ENCODE measurements at regions not wholly inside any gene's neighbourhood (a gene's known extent, or its start where the extent isn't known, plus 50 kb on each side); places are given as distances from the start of the nearest gene placed in this dataset.
"Not testable (repeated sequence)": the region's sequence is repeated elsewhere in the genome, so short reads cannot be mapped to it uniquely, and the experiment has no call there.

DNA sequence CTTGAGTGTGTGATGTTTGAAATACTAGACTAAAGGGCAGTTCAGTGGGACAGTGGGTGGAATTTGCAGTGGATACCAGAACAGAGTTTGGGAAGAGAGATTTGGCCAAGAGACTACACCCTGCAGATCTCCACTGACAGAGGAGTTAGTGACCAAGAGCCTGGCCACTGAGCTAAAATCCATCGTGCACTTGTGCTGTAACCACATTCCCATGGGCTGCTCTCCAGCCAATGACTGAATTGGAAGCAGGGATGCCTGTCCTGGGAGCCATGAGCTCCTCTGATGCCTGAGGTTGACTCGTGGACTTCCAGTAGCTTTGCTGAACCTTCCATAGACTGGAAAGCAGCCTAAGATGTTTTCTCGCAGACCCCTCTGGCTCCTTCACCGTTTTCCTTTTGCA lies 296.1 kb downstream of the TRIML1 start:
- no peak overlapping the region for H3K27ac ChIP-seq
- TF ChIP-seq, protein P1, sequence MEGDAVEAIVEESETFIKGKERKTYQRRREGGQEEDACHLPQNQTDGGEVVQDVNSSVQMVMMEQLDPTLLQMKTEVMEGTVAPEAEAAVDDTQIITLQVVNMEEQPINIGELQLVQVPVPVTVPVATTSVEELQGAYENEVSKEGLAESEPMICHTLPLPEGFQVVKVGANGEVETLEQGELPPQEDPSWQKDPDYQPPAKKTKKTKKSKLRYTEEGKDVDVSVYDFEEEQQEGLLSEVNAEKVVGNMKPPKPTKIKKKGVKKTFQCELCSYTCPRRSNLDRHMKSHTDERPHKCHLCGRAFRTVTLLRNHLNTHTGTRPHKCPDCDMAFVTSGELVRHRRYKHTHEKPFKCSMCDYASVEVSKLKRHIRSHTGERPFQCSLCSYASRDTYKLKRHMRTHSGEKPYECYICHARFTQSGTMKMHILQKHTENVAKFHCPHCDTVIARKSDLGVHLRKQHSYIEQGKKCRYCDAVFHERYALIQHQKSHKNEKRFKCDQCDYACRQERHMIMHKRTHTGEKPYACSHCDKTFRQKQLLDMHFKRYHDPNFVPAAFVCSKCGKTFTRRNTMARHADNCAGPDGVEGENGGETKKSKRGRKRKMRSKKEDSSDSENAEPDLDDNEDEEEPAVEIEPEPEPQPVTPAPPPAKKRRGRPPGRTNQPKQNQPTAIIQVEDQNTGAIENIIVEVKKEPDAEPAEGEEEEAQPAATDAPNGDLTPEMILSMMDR (conservative IDR thresholded peaks at IDR 0.05): no peak

DNA sequence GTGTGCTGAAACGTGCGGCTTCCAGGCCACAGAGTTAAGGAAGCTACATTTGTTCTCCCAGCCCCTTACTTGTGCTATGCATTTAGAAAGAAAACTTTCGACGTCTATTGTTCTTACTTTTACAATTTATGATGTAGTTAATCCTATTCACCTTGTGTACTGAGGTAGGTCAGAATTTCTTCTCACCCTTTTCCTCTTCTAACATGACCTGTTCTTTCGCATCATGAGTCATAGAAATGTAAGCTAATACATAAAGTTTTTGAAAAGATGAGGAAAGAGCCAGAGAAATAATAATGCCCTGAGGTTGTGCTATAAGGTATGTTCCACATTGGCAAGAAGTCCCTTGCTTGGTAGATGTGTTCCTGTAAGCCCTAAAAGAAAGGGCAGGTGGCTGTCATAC lies 298.3 kb downstream of the TRIML1 start:
- no peak overlapping the region; the same call in 1 of the 2 replicates for H3K27ac ChIP-seq
- TF ChIP-seq, protein P1 (conservative IDR thresholded peaks at IDR 0.05): no peak

GRCh38 chr4:188438391-188438824 lies 299.2 kb downstream of the TRIML1 start:
- H3K27ac ChIP-seq: not testable (repeated sequence)

DNA sequence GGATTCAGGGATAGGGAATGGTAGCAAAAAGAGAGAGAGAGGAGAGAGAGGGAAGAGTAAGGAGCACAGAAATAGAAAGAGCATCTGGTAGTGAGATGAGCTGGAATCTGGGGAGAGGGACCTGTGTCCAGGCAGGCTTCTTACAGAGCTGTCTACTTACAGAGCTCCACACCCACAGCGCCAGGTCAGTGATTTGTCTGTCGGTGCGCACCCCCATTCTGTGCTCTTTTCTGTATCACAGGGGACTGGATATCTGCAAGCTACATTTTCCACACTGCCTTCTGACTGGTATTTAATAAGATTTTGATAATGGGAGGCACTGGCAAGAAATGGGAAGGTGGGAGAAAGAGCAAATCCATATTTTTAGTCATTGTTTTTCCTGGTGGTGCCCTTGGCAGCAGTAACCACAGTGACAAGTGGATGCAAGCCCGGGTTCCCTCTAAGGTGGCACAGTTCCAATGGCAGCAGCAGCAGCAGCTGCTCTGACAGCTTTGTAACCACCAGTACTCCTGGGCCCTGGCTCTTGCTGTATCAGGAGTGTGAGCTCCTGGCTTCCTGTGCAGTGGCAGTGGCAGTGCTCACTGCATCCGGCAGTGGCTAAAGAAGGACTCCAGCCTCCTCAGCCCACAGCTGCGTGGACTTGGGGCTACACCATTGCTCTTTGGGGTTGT lies 300.5 kb downstream of the TRIML1 start:
- no peak overlapping the region for H3K27ac ChIP-seq

DNA sequence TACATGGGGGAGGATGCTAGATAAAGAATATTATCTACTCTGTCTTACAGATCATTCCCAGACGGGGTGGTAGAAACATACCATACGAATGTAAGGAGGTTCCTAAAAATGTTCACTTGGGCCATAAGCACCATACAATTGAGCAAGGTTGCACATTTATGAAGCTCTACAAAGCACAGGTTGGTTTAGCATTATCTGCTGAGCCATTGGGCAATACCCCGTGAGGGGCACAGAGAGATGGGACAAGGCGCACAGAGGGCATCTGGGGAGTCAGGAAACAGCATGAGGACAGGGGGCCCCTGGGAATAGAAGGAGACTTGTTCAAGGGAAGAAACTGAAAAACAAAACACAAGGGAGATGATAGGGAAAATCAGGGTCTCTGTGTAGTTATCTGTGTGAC lies 305.3 kb downstream of the TRIML1 start:
- TF ChIP-seq, protein P1 (conservative IDR thresholded peaks at IDR 0.05): no peak

More for the DNA sequence above, 300.5 kb downstream of the TRIML1 start:
- TF ChIP-seq, protein P1 (conservative IDR thresholded peaks at IDR 0.05): no peak

DNA sequence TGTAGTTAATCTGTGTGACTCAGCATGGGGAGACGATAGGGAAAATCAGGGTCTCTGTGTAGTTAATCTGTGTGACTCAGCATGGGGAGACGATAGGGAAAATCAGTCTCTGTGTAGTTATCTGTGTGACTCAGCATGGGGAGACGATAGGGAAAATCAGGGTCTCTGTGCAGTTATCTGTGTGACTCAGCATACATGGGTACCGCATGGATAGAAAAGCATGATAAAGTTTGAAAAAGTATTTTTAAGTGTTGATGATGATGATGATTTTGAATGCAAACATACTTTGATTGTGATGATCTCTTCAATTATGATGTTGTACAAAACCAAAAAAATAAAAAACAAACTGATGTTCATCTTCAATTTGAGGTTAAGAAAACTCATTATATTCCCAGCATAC lies 309.8 kb downstream of the TRIML1 start:
- not testable (repeated sequence) for H3K27ac ChIP-seq

More for the DNA sequence above, 305.3 kb downstream of the TRIML1 start:
- H3K27ac ChIP-seq: no peak overlapping the region

DNA sequence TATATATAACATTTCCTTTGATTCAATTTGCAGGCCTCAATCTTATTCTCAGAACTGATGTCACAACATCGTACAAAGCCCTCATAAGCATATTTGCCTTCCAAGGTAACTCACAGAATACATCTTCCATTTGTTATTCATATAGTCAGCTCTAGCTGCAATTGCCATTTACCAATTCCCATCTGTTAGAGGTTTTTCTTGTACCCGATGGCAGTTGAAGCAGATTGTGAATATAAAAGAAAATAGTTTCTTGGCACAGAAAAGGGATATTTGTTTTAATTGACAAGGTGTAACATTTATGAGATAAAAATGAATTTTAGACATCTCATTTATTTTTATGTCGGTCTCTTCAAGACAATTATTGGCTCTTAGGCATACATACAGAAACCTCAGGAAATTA lies 311.3 kb downstream of the TRIML1 start:
- TF ChIP-seq, protein P1 (conservative IDR thresholded peaks at IDR 0.05): no peak
- no peak overlapping the region for H3K27ac ChIP-seq

- no peak overlapping the region for H3K27ac ChIP-seq
- TF ChIP-seq, protein P1 (conservative IDR thresholded peaks at IDR 0.05): no peak
These were observed 312.9 kb downstream of the TRIML1 start for GRCh38 chr4:188452097-188452496.

All from VCaP (cell line).